OCI-LY7 (cell line): ENCODE measurements at regions not wholly inside any gene's neighbourhood (a gene's known extent, or its start where the extent isn't known, plus 50 kb on each side); places are given as distances from the start of the nearest gene placed in this dataset.

Experiments
- BruUV-seq: library from RNA; stranded (reverse); fragments of 400-500 nt; replicated peaks from 2 replicates; lab custom pipeline; 2021; lab: Mats Ljungman, UMichigan
- CTCF ChIA-PET: fragments of 300-600 bp; sonication (Branson Sonifier 250); formaldehyde crosslinking; loops from one replicate; lab custom pipeline; 2022; ENCODE audit warnings: antibody characterized with exemption; ENCODE audit not compliant: unreplicated experiment; lab: Charles Lee
- POLR2A ChIA-PET: fragments of 300-600 bp; sonication (Branson Sonifier 250); formaldehyde crosslinking; loops from one replicate; lab custom pipeline; 2022; ENCODE audit warnings: antibody characterized with exemption; lab: Charles Lee
- DNase-seq: peaks from one replicate; pipeline ENCODE4 v3.0.0-alpha.2; 2015; ENCODE audit warnings: low spot score
- H2AFZ ChIP-seq: fragments of 200-600 bp; sonication (generic), shearing (Covaris generic); 2 replicates; pipeline ENCODE4 v1.6.1; 2014; ENCODE audit warnings: mild to moderate bottlenecking, antibody characterized with exemption, low read length, moderate library complexity
- H3K27ac ChIP-seq: fragments of 200-600 bp; sonication (generic); 2 replicates; pipeline ENCODE4 v1.5.1; 2014; ENCODE audit warnings: mixed run types, low read depth, mild to moderate bottlenecking, moderate library complexity, low read length, inconsistent platforms; ENCODE audit not compliant: poor library complexity, severe bottlenecking
- H3K36me3 ChIP-seq: fragments of 200-600 bp; sonication (generic); 2 replicates; pipeline ENCODE4 v1.6.1; 2014; ENCODE audit warnings: mild to moderate bottlenecking, antibody characterized with exemption, low read length, moderate library complexity, mixed read lengths; ENCODE audit not compliant: insufficient read depth
- H3K4me1 ChIP-seq: fragments of 200-600 bp; sonication (generic); 2 replicates; pipeline ENCODE4 v1.5.1; 2014; ENCODE audit warnings: mild to moderate bottlenecking, low read length; ENCODE audit not compliant: insufficient read depth, poor library complexity, severe bottlenecking
- H3K4me2 ChIP-seq: fragments of 200-600 bp; sonication (generic); 2 replicates; pipeline ENCODE4 v1.6.1; 2014; ENCODE audit warnings: mild to moderate bottlenecking, low read length
- H3K4me3 ChIP-seq: fragments of 200-600 bp; sonication (generic); 2 replicates; pipeline ENCODE4 v1.5.1; 2014; ENCODE audit warnings: mild to moderate bottlenecking, low read depth, low read length; ENCODE audit not compliant: poor library complexity, severe bottlenecking
- H3K79me2 ChIP-seq: fragments of 200-600 bp; sonication (generic); 2 replicates; pipeline ENCODE4 v1.6.1; 2016; ENCODE audit warnings: low read depth, mild to moderate bottlenecking, low read length, moderate library complexity, mixed read lengths; ENCODE audit not compliant: insufficient read depth
- H3K9me2 ChIP-seq: fragments of 200-600 bp; sonication (generic); 2 replicates; pipeline ENCODE4 v1.6.1; 2016; ENCODE audit warnings: mild to moderate bottlenecking, low read length, mixed read lengths; ENCODE audit not compliant: insufficient read depth
- H3K9me3 ChIP-seq: fragments of 200-600 bp; sonication (generic); 2 replicates; pipeline ENCODE4 v1.6.1; 2014; ENCODE audit warnings: mild to moderate bottlenecking, mixed run types, low read length, mixed read lengths
- H4K20me1 ChIP-seq: fragments of 200-600 bp; sonication (generic); 2 replicates; pipeline ENCODE4 v1.6.1; 2014; ENCODE audit warnings: mild to moderate bottlenecking, antibody characterized with exemption, low read length, moderate library complexity, mixed read lengths; ENCODE audit not compliant: insufficient read depth
- CTCF ChIP-seq: fragments of 200-600 bp; sonication (generic); conservative IDR thresholded peaks from 2 replicates; pipeline ENCODE4 v1.5.1; 2014; ENCODE audit warnings: mild to moderate bottlenecking, antibody characterized with exemption, low read length, moderate library complexity, mixed read lengths
- EZH2phosphoT487 ChIP-seq: fragments of 200-600 bp; sonication (generic); IDR thresholded peaks from 2 replicates; pipeline ENCODE4 v1.6.1; 2018; ENCODE audit warnings: low read depth, borderline replicate concordance, mild to moderate bottlenecking, mixed run types, antibody characterized with exemption, low read length, moderate library complexity, mixed read lengths
- intact Hi-C: fragments of 100-400 bp; cut with micrococcal nuclease; formaldehyde crosslinking; loops from one replicate; pipeline ENCODE4 v1.10.0; 2022; ENCODE audit not compliant: unreplicated experiment

- intact Hi-C loops = no loop called here
- Histone ChIP-seq H2AFZ (no peak overlapping the region), H3K36me3 (no peaks in the 10 kb centered on the region), H3K4me1 (no peaks in the 10 kb centered on the region), H3K9me2 (no peaks in the 10 kb centered on the region), H3K9me3 (no peaks in the 10 kb centered on the region), H3K27ac (no peak overlapping the region), H3K4me2 (no peak overlapping the region), H4K20me1 (no peaks in the 10 kb centered on the region), H3K79me2 (no peaks in the 10 kb centered on the region), H3K4me3 (no peak overlapping the region)
- CTCF ChIA-PET = no interaction called here
- no TSS peak for BruUV-seq
- no peak for DNase-seq
- POLR2A ChIA-PET = no interaction called here
- TF ChIP-seq EZH2phosphoT487 = no peak
- no peak for TF ChIP-seq CTCF
Measured at GRCh38 chr1:29488086-29488793, 251.9 kb downstream of the PTPRU start.

- no peak for TF ChIP-seq CTCF
- no peak for TF ChIP-seq EZH2phosphoT487
- Histone ChIP-seq H4K20me1 (no peaks in the 10 kb centered on the region), H3K79me2 (no peaks in the 10 kb centered on the region), H3K4me3 (no peak overlapping the region), H3K4me1 (no peaks in the 10 kb centered on the region), H3K36me3 (no peaks in the 10 kb centered on the region), H3K9me3 (no peaks in the 10 kb centered on the region), H3K9me2 (no peaks in the 10 kb centered on the region), H3K4me2 (no peak overlapping the region), H3K27ac (no peak overlapping the region), H2AFZ (no peak overlapping the region)
- ChIA-PET POLR2A (no interaction called here), CTCF (no interaction called here)
- DNase-seq = no peak
- no TSS peak for BruUV-seq
- intact Hi-C loops = no loop called here
Measured at GRCh38 chr1:29487291-29487690, 251.0 kb downstream of the PTPRU start.

- CTCF ChIA-PET = no interaction called here
- POLR2A ChIA-PET = no interaction called here
- H3K36me3 ChIP-seq = no peaks in the 10 kb centered on the region
- no peaks in the 10 kb centered on the region for H3K9me3 ChIP-seq
- no peaks in the 10 kb centered on the region for H4K20me1 ChIP-seq
- DNase-seq = no peak
- no peaks in the 10 kb centered on the region for H3K79me2 ChIP-seq
- no peak overlapping the region for H3K4me2 ChIP-seq
- BruUV-seq = no TSS peak
- TF ChIP-seq EZH2phosphoT487 = no peak
- TF ChIP-seq CTCF = no peak
- intact Hi-C loops = no loop called here
- H3K4me3 ChIP-seq = no peak overlapping the region
- no peak overlapping the region for H3K27ac ChIP-seq
- H2AFZ ChIP-seq = no peak overlapping the region
- no peaks in the 10 kb centered on the region for H3K9me2 ChIP-seq
- H3K4me1 ChIP-seq = no peaks in the 10 kb centered on the region
Measured at GRCh38 chr1:29485096-29485925, 249.0 kb downstream of the PTPRU start.
